ENCODE measurements at regions not wholly inside any gene's neighbourhood (a gene's known extent, or its start where the extent isn't known, plus 50 kb on each side); places are given as distances from the start of the nearest gene placed in this dataset.

DNA sequence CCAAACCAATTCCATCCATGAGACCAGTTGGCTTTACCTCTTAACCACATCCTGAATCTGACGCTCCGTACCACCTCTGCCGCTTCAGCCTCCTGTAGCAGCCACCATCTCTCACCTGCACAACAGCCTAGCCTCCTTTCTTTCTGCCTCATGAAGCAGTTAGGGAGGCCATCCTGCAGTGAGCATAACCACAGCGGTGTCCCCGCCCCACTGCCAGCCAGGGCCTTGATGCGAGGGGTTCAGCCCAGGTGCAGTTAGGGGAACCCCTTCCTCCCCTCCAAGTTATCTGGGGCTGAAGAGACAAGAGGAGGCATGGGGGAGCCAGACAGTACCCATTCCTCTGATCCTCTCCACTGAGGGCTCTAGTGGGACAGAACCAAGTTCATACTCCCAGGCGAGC, 167.0 kb downstream of the C5orf15 start:
- no peaks in the 10 kb centered on the region for H3K27me3 ChIP-seq
- no peaks in the 10 kb centered on the region for H3K9me3 ChIP-seq
- H3K4me3 ChIP-seq: no peak overlapping the region
- H3K27ac ChIP-seq: no peak overlapping the region
- TF ChIP-seq, protein P1, sequence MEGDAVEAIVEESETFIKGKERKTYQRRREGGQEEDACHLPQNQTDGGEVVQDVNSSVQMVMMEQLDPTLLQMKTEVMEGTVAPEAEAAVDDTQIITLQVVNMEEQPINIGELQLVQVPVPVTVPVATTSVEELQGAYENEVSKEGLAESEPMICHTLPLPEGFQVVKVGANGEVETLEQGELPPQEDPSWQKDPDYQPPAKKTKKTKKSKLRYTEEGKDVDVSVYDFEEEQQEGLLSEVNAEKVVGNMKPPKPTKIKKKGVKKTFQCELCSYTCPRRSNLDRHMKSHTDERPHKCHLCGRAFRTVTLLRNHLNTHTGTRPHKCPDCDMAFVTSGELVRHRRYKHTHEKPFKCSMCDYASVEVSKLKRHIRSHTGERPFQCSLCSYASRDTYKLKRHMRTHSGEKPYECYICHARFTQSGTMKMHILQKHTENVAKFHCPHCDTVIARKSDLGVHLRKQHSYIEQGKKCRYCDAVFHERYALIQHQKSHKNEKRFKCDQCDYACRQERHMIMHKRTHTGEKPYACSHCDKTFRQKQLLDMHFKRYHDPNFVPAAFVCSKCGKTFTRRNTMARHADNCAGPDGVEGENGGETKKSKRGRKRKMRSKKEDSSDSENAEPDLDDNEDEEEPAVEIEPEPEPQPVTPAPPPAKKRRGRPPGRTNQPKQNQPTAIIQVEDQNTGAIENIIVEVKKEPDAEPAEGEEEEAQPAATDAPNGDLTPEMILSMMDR (IDR thresholded peaks at IDR 0.05): no peak
- H3K4me1 ChIP-seq: peaks cover 0 to 2% of the 10 kb centered on the region in 2 donors
- no peaks in the 10 kb centered on the region for H3K36me3 ChIP-seq
- intact Hi-C loops (cut with DNase I): no loop called here
- no peak for DNase-seq (ENCODE audit: low spot score in 2 of 2)

DNA sequence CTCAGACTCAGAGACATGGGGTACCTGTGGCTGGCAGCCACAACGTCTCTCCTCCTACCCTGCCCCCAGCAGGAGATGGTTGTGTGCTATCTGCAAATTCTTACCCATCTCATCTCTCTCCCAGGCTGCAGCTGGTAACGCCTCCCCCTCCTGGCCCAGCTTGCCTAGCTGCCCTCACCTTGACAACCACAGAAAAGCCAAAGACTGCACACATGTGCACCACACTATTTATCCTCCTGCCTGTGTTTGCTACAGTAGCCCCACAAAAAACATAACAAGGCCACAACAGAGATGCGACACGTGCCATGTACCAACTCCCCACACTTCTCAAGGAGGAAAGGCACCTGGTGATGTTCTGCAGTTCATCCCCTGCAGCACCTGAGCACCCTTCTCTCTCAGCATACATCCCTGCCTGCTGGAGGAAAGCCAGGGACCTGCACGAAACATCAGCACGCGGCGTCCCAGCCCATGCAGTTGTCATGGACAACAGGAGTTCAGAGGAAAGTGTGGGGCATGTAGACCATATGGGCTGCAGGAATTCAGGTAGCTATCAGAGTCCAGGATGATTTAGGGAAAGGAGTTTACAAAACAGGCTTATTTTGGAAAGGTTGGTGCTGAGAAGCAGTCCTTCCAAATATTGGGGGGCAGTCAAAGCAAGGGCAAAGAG, 168.7 kb downstream of the C5orf15 start:
- Histone ChIP-seq H3K9me3 (no peaks in the 10 kb centered on the region), H3K4me1 (peaks cover 0 to 2% of the 10 kb centered on the region in 2 donors), H3K4me3 (no peak overlapping the region), H3K27ac (no peak overlapping the region), H3K36me3 (no peaks in the 10 kb centered on the region), H3K27me3 (no peaks in the 10 kb centered on the region)
- no peak for DNase-seq (ENCODE audit: low spot score in 2 of 2)
- TF ChIP-seq, protein P1 (IDR thresholded peaks at IDR 0.05): no peak
- intact Hi-C loops (cut with DNase I): no loop called here

- TF ChIP-seq, protein P1 (IDR thresholded peaks at IDR 0.05): no peak
- intact Hi-C loops (cut with DNase I): no loop called here
- Histone ChIP-seq H3K4me3 (no peak overlapping the region), H3K36me3 (no peaks in the 10 kb centered on the region), H3K4me1 (peaks cover 0 to 2% of the 10 kb centered on the region in 2 donors), H3K27ac (peak overlapping the region in 1 of 2 donors; percentile 47), H3K27me3 (no peaks in the 10 kb centered on the region), H3K9me3 (no peaks in the 10 kb centered on the region)
- no peak for DNase-seq (ENCODE audit: low spot score in 2 of 2)
Observed at GRCh38 chr5:133797167-133797566, 171.3 kb downstream of the C5orf15 start.

DNA sequence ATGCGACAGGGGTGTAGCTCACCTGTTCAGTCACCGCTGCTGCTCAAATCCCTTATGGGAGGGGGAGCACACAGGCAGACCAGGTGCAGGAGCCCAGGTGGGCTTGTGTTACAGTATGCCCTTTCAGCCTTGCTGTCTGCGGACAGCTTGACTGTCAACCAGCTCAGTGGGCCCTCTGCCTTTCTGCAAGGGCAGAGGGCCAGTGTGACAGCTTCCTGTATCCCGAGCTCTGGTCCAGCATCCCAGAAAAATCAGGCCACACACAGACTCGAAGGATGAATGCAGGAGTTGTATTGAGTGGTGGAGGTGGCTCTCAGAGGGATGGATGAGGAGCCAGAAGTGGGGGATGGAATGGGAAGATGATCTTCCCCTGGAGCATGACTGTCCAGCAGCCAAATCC, 172.2 kb downstream of the C5orf15 start:
- no peak for DNase-seq (ENCODE audit: low spot score in 2 of 2)
- Histone ChIP-seq H3K4me1 (peaks cover 0 to 2% of the 10 kb centered on the region in 2 donors), H3K36me3 (no peaks in the 10 kb centered on the region), H3K27me3 (no peaks in the 10 kb centered on the region), H3K4me3 (no peak overlapping the region), H3K27ac (no peak overlapping the region), H3K9me3 (no peaks in the 10 kb centered on the region)
- TF ChIP-seq, protein P1 (IDR thresholded peaks at IDR 0.05): no peak
- intact Hi-C loops (cut with DNase I): no loop called here

DNA sequence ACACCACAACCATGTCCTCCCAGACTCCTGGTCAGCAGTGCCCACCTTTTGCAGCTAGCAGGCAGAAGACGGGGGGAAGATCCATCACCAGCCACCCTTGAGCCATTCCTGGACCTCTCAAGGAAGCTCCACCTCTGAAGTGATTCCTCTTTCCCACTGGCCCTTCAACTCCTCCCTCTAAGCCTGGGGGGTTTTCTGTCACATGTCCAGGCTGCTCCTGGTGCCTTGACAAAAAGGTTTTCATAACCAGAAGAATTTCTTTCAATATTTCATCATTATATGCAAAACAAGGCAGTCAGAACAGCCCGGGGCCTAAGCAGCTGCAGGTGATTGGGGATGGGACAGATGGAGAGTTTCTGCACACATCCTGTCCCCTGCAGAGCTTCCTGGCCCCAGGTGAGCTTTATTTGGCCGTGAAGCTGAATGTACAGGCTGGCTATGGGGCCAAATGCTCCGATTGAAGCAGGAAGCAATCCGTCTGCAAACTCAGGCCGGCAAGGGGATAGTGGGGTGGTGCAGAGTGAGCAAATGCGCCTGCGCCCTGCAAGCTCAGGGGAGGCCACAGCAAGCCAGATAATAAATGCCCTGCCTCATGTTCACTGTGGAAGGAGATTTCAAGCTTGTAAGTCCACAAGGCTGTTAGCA, 173.5 kb downstream of the C5orf15 start:
- no peak for DNase-seq (ENCODE audit: low spot score in 2 of 2)
- no peaks in the 10 kb centered on the region for H3K27me3 ChIP-seq
- H3K27ac ChIP-seq: no peak overlapping the region
- TF ChIP-seq, protein P1 (IDR thresholded peaks at IDR 0.05): no peak
- H3K4me3 ChIP-seq: no peak overlapping the region
- no peaks in the 10 kb centered on the region for H3K9me3 ChIP-seq
- intact Hi-C loops (cut with DNase I): no loop called here
- peaks cover 0 to 2% of the 10 kb centered on the region in 2 donors for H3K4me1 ChIP-seq
- no peaks in the 10 kb centered on the region for H3K36me3 ChIP-seq
